Keratinocyte (primary cell): ENCODE measurements at regions not wholly inside any gene's neighbourhood (a gene's known extent, or its start where the extent isn't known, plus 50 kb on each side); places are given as distances from the start of the nearest gene placed in this dataset.
"Not testable (repeated sequence)": the region's sequence is repeated elsewhere in the genome, so short reads cannot be mapped to it uniquely, and the experiment has no call there.

Source experiments
- DNase-seq: peaks from one replicate; pipeline ENCODE4 v3.0.0-alpha.2; 2011; ENCODE audit warnings: low read depth, missing footprints, low spot score
- FAIRE-seq: peaks from 2 replicates; lab custom pipeline; 2011; peaks lifted over from hg19 to GRCh38; lab: Jason Lieb, UNC
- H2AFZ ChIP-seq: 2 replicates; pipeline ENCODE4 v1.6.0; 2012; ENCODE audit warnings: low read length, control low read depth, inconsistent platforms; ENCODE audit not compliant: control insufficient read depth
- H3K27ac ChIP-seq: 2 replicates; pipeline ENCODE4 v1.5.1; 2011; ENCODE audit warnings: low read length; ENCODE audit not compliant: control insufficient read depth, insufficient read depth
- H3K27me3 ChIP-seq: 3 replicates; pipeline ENCODE4 v1.6.0; 2011; ENCODE audit warnings: low read length; ENCODE audit not compliant: control insufficient read depth, insufficient read depth; ENCODE audit errors: extremely low read depth
- H3K36me3 ChIP-seq, 2 experiments: 2 replicates in 1 of 2; 3 replicates in 1 of 2; pipeline ENCODE4 v1.5.1; 2011; ENCODE audit warnings: low read length in 2 of 2, mild to moderate bottlenecking in 1 of 2; ENCODE audit not compliant: control insufficient read depth in 2 of 2, insufficient read depth in 2 of 2; ENCODE audit errors: extremely low read depth in 1 of 2
- H3K4me1 ChIP-seq: 3 replicates; pipeline ENCODE4 v1.5.1; 2011; ENCODE audit warnings: low read length; ENCODE audit not compliant: control insufficient read depth, insufficient read depth; ENCODE audit errors: extremely low read depth
- H3K4me2 ChIP-seq: 3 replicates; pipeline ENCODE4 v1.6.0; 2011; ENCODE audit warnings: low read depth, low read length; ENCODE audit not compliant: control insufficient read depth, insufficient read depth; ENCODE audit errors: extremely low read depth
- H3K4me3 ChIP-seq, 3 experiments: fragments of 200-600 bp in 1 of 3; sonication (generic) in 1 of 3; 2 replicates in 2 of 3; 3 replicates in 1 of 3; pipeline ENCODE4 v1.5.1; 2011 to 2016; ENCODE audit warnings: low read length in 3 of 3, mild to moderate bottlenecking in 3 of 3, control low read depth in 2 of 3, inconsistent platforms in 1 of 3, low read depth in 1 of 3, mixed read lengths in 1 of 3, mixed run types in 1 of 3, moderate library complexity in 1 of 3; ENCODE audit not compliant: control insufficient read depth in 2 of 3, insufficient read depth in 2 of 3; ENCODE audit errors: extremely low read depth in 1 of 3
- H3K79me2 ChIP-seq: 2 replicates; pipeline ENCODE4 v1.6.0; 2012; ENCODE audit warnings: low read length; ENCODE audit not compliant: control insufficient read depth, insufficient read depth
- H3K9ac ChIP-seq: 3 replicates; pipeline ENCODE4 v1.6.0; 2011; ENCODE audit warnings: low read length; ENCODE audit not compliant: control insufficient read depth, insufficient read depth; ENCODE audit errors: extremely low read depth
- H3K9me1 ChIP-seq: 3 replicates; pipeline ENCODE4 v1.6.0; 2011; ENCODE audit warnings: low read length; ENCODE audit not compliant: control insufficient read depth, insufficient read depth; ENCODE audit errors: extremely low read depth
- H3K9me3 ChIP-seq: 2 replicates; pipeline ENCODE4 v1.5.1; 2012; ENCODE audit warnings: low read depth, low read length; ENCODE audit not compliant: control insufficient read depth
- H4K20me1 ChIP-seq: 3 replicates; pipeline ENCODE4 v1.6.0; 2011; ENCODE audit warnings: low read length; ENCODE audit not compliant: control insufficient read depth, insufficient read depth; ENCODE audit errors: extremely low read depth
- CTCF ChIP-seq, 3 experiments: IDR thresholded peaks in 1 of 3; conservative IDR thresholded peaks in 1 of 3; optimal IDR thresholded peaks in 1 of 3; 2 replicates in 2 of 3; 3 replicates in 1 of 3; pipeline versions ENCODE3 to v1.5.1; 2011; ENCODE audit warnings: low read length in 3 of 3, mild to moderate bottlenecking in 3 of 3, moderate library complexity in 2 of 3, control low read depth in 1 of 3, inconsistent platforms in 1 of 3; ENCODE audit not compliant: insufficient read depth in 2 of 3; ENCODE audit errors: extremely low read depth in 1 of 3
- EZH2 ChIP-seq: IDR thresholded peaks from one replicate; pipeline ENCODE4 v1.6.1; 2012; ENCODE audit warnings: inconsistent platforms, mild to moderate bottlenecking, low read length, moderate library complexity
- dilution Hi-C: fragments of 300-500 bp; cut with MboI; formaldehyde crosslinking; loops from one replicate; pipeline ENCODE4 v1.7.0; 2020; ENCODE audit warnings: low sequenced_read_pairs; ENCODE audit not compliant: extremely low pct_ligation_motif_present

- Histone ChIP-seq H3K4me2 (no peak overlapping the region), H3K79me2 (no peaks in the 10 kb centered on the region), H4K20me1 (no peaks in the 10 kb centered on the region), H3K9ac (no peak overlapping the region), H3K9me3 (no peaks in the 10 kb centered on the region), H3K9me1 (no peaks in the 10 kb centered on the region), H3K4me3 (no peak overlapping the region), H3K4me1 (no peaks in the 10 kb centered on the region), H3K36me3 (no peaks in the 10 kb centered on the region), H3K27me3 (no peaks in the 10 kb centered on the region), H2AFZ (no peak overlapping the region), H3K27ac (no peak overlapping the region)
- no peak for TF ChIP-seq EZH2
- peak; percentile 38 to 61 (median 47) for TF ChIP-seq CTCF (optimal IDR thresholded peaks at IDR 0.05 in 1 of 3, IDR thresholded peaks at IDR 0.05 in 1 of 3, conservative IDR thresholded peaks at IDR 0.05 in 1 of 3; ENCODE audit: extremely low read depth in 1 of 3, insufficient read depth in 2 of 3, low read length in 3 of 3)
- no peak for FAIRE-seq
- no peak for DNase-seq
- dilution Hi-C loops = no loop called here
Observed at GRCh38 chr4:27692158-27692557, 831.5 kb downstream of the STIM2 start.

DNA sequence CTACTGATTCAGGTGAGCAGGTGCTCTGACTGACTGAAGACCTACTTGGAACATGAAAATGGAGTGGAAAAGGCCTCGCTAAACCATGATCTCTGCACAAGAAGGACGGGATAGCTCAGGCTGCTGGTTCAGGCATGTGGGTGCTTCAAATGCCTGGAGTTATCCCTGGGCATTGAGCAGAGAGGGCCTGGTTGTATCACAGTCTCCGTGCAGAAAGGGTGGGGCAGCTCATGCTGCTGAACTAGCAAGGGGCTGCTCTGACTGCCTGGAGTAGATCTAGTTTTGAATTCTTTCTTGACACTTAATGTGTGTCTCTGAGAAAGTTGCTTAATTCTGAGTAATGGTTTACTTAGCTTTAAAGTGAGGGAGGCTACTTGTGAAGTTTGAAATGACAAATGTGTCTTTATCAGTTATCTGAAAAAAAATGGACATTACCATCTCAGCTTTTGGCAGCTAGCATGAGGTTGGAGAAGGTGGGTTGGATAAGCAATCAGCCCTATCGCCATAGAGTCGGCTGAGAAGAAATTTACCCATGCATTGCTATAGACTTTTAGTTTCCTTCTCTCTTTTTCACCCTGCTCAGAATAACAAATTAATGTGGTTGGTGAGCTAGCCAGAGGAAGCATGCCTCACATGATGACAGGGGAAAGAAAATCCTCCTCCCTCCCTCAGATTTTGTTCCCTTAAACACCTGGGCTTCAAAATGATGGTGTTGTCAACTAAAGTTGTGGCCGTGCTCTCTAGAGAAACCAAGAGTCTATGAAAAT is 832.4 kb downstream of the STIM2 start:
- Histone ChIP-seq H3K27ac (no peak overlapping the region), H3K4me1 (no peaks in the 10 kb centered on the region), H3K4me2 (no peak overlapping the region), H3K9me3 (no peaks in the 10 kb centered on the region), H3K4me3 (no peak overlapping the region), H3K36me3 (no peaks in the 10 kb centered on the region), H4K20me1 (no peaks in the 10 kb centered on the region), H2AFZ (no peak overlapping the region), H3K9ac (no peak overlapping the region), H3K79me2 (no peaks in the 10 kb centered on the region), H3K9me1 (no peaks in the 10 kb centered on the region), H3K27me3 (no peaks in the 10 kb centered on the region)
- dilution Hi-C loops = no loop called here
- DNase-seq (no peak), FAIRE-seq (no peak)
- TF ChIP-seq EZH2 = no peak
- no peak for TF ChIP-seq CTCF (optimal IDR thresholded peaks at IDR 0.05 in 1 of 3, IDR thresholded peaks at IDR 0.05 in 1 of 3, conservative IDR thresholded peaks at IDR 0.05 in 1 of 3; ENCODE audit: extremely low read depth in 1 of 3, insufficient read depth in 2 of 3, low read length in 3 of 3)

DNA sequence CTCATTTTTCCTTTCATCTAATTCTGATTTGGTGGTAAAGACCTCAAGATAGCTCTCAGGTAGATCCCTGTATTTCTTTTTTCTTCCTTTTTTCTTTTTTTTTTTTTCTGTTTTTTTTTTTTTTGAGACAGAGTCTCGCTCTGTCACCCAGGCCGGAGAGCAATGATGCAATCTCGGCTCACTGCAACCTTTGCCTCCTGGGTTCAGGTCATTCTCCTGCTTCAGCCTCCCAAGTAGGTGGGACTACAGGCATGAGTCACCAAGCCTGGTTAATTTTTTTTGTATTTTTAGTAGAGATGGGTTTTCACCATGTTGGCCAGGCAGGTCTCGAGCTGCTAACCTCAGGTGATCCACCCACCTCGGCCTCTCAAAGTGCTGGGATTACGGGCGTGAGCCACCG is 835.6 kb downstream of the STIM2 start:
- H3K9ac ChIP-seq, H3K4me3 ChIP-seq, DNase-seq, FAIRE-seq, H3K9me1 ChIP-seq, H3K27me3 ChIP-seq, dilution Hi-C loops, H3K4me1 ChIP-seq, H4K20me1 ChIP-seq, H3K27ac ChIP-seq, H2AFZ ChIP-seq, H3K79me2 ChIP-seq, H3K9me3 ChIP-seq, H3K4me2 ChIP-seq, H3K36me3 ChIP-seq: not testable (repeated sequence)
